GM18909 (cell line): ENCODE measurements at regions not wholly inside any gene's neighbourhood (a gene's known extent, or its start where the extent isn't known, plus 50 kb on each side); places are given as distances from the start of the nearest gene placed in this dataset.

ENCODE experiments used
- ATAC-seq: cut with Tn5 transposase; IDR thresholded peaks from one replicate; pipeline ENCODE4 v1.9.1; 2021; ENCODE audit warnings: mild to moderate bottlenecking; ENCODE audit not compliant: unreplicated experiment, poor library complexity

DNA sequence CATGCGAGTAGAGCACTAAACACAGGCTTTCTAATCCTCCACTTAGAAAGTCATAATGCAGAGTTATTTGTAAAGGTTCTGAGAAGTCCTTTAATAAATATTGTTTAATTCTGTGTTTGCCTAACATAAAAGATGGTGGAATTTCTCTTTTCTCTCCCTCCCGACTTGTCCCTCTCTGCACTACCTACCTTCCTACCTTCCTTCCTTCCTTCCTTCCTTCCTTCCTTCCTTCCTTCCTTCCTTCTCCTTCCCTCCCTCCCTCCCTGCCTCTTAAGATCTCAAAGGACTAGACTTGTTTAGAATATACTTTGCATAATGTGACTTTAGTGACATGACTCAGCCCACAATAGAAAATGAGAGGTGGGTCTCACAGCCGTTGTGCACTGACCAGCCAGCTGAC lies 156.3 kb upstream of the TAPT1 start:
- no peak for ATAC-seq

DNA sequence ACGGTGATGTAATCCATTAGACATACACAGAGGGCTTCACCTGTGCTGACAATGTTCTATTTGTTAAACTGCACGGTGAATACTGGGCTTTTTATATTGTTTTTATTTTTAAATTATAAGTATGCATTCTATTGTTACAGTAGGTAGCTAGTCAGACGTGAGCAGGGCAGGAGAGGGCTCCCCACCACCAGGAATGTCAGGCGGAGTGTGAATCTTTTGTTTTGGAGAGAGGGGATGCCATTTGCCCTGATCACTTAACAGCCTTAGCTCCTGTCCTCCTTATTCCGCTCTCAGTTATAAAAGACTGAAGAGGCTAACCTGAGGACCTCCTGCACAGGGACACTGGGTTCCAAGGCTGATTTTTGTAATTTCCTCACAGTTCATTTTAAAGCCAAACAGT lies 151.6 kb upstream of the TAPT1 start:
- no peak for ATAC-seq

DNA sequence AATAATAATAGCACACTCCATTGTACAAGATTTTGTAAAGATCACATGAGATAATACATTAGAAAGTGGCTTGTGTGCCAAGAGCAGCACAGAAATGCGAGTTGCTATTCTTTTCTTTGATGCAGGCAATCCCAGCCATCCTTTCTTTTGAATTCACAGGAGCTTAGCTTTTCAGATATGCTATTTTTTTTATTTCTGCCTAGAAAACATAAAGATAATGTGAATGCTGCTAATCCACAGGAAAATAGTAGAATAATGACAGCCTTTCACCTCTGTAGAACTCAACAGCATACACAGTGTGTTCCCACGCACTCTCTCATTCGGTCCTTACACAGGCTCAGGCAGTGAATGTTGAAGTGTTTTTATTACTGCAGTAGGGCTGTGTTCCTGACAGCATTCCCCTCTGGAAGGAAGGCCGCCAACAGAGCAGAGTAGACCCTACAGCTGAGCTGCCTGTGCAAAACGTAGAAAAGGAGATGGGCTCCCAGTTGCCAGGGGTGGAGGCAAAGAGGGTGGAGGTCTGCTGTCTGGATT lies 138.8 kb upstream of the TAPT1 start:
- ATAC-seq, result no peak

DNA sequence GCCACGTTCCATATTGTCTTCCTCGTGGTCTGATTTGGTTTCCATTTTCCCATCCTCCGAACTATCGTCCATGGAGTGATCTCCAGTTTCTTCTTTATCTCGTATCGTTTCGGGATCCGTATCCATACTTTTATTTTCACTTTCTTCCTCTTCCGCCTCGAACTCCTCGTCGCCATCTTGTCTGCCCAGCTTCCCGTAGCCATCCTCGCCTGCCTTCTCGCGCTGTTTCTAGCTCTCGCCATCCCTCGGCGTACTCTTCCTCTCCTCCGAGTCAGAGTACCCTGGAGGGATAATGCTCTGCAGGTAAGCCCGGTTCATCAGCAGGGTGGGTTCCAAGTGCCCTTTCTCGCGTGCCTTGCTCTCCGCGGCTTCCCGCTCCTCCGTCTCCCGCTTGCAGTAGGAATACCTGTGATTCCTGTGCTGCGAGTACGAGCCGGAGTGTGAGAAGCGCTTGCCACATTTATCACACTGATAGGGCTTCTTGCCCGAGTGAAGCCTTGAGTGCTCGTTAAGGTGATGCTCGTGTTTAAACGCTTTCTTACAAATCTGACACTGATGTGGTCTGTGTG lies 134.5 kb upstream of the TAPT1 start:
- ATAC-seq, result no peak

DNA sequence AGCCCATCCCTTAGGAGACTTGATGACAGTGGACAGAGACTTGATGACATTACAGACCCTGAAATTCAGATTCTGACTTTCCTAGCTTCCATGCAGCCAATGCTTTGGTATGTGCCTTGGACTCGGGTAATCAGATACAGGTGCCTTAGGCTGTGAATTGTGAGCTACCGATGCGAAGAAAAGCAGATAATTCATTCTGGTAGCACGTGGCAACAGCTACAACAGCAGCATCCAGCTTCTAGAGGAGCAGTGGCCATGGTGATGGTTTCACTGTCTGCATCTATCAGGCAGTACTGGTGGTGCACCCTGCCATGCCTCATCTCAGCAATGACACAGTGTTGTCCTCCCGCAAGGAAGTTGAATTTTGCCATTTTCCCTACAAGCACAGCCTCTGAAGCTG lies 126.9 kb upstream of the TAPT1 start:
- no peak for ATAC-seq

DNA sequence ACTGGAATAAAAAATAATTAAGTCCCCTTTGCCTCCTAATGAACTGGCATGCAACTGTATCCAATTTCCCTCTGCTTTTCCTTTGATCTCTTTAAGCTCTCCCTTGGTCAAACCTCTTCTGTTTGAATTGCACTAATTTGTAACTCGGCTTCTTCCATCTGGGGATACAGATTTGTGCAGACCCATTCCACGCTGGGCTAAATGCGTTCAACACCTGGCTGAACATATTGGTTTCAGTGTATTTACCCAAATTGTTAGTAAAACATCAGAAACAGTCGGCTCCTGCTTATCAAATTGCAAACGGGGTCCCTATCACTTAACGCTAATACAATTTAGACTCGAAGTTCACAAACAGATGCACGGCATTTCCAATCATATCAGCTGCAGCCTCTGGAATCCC lies 124.9 kb upstream of the TAPT1 start:
- no peak for ATAC-seq

DNA sequence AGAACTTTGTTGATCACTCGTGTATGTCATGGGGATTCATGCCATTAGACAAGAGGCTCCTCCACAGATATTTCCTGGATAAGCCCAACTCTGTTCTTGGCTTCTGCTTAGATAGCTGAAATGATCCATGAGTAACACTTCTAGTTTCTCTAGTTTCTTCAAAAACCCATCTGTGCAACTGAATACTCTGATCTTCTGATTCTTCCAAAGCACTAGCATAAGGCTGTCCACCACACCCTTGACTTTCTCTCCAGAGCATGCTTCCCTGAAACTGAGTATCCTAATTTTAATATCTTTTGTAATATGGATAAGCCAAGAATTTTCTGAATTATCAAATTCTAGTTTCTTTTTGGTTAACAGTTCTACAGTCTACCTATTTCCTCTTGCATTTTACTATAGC lies 118.6 kb upstream of the TAPT1 start:
- no peak for ATAC-seq

DNA sequence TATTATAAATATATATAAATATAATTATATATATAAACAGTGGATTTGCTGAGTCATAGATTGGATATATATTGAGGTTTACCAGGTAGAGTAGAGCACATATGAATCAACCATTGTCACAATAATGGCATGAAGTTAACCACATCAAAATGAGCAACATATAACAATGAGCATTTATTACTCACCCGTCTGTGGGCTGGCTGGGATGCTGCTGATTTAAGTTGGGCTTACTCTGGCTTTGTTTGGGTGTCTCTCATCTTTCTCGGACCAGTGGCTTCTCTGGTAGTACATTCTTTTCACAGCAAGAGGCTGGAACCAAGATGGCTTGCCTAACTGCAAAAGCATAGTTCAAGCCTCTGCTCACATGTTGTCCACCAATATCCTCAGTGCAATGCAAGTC lies 111.7 kb upstream of the TAPT1 start:
- ATAC-seq, result no peak

DNA sequence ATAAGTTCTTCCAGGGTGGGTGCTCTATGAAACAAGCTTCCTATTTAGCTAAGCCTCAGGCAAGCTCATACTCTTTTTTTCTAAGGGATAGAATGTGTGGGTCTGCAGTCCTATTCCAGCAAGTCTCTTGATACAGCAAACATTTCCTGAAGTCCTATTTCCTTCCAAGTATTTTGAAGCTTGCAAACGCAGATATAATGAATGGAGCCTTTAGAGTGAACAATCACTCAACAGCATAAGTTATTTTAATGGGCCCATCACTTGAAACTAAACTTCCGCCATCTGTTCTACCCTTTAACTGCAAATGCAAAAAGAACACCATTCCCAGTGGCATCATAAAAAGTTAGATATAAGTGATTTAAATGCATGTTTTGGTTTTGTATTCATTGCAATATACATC lies 108.3 kb upstream of the TAPT1 start:
- ATAC-seq, result no peak

DNA sequence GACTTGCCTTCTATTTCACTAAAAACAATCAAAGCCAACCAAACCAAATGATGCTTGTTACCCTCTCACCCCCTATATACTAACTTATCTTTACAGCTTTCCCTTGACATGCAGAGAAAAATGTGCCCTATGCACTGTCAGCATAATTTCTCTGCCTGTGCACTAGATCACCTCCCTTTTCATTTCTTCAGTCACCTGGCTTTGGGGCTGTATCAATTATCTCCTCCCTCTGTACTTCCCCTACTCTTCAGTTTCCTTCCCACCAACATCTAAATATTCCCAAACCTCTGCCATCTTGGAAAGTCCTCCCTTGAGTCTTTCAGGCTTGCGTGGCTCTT lies 103.5 kb upstream of the TAPT1 start:
- no peak for ATAC-seq

DNA sequence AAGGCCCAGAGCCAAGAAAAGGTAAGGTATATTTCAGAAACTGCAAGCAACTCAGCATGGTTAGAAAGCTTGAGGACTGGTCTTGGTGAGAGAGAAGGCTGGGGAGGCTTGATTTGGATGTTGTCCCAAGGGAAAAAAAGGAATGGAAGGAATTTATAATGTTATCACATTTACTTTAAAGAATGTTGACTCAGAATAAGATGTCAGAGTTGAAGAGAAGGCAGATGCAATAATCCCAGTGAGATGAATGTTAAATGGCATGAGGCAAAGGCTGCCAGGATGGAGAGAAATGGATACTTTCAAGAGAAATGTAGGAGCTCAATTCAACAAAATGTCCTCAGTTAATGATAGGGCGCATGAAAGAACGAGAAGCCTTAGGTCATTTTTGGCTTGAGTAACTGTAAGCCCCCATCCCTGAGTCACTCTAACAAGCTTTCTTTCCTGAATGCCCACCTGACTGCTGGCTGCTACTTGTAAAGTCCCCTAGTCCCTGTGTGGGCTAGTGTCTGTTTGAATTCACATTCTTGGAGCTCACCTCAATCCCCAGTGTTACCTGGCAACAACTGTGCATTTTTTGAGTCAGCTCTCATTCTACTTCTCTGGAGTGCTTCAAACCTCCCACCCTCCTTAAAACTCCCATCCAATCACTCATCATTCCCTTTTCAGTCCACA lies 103.0 kb upstream of the TAPT1 start:
- no peak for ATAC-seq

DNA sequence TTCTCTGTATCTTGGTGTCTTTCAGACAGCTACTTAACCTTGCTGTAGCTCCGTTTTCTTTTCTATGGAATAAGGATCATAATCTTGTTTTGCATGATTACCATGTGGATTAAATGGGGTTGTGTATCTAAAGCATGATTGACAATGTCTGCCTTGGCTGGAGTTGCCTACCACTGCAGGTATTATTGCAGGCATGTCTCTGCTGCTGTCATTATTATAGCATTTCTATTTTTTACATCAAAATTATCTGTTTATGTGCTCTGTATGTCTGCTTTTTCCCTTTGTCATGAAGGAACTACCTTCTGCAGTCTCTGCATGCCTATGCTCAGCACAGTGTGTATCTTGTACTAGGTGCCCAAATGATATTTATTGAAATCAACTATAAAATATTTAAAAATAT lies 95.9 kb upstream of the TAPT1 start:
- ATAC-seq, result no peak

DNA sequence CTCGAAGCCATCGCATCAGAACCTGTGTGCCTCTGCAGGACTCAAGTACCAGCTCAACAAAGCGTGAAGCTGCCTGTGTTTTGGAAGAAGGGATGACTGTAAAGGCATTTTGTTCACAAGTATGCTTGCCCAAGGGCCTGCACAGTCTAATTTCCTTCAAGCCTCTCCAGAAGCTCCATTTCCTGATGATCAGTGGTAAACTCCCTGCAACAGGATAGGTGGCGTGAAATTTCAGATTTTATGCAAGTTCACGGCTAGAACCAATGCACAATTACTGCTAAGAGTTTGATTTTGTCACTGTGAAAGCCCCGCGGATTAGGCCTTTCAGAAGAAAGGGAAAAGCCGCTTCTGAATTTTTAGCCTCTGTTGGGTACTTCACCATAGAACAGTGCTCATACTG lies 89.2 kb upstream of the TAPT1 start:
- no peak for ATAC-seq

DNA sequence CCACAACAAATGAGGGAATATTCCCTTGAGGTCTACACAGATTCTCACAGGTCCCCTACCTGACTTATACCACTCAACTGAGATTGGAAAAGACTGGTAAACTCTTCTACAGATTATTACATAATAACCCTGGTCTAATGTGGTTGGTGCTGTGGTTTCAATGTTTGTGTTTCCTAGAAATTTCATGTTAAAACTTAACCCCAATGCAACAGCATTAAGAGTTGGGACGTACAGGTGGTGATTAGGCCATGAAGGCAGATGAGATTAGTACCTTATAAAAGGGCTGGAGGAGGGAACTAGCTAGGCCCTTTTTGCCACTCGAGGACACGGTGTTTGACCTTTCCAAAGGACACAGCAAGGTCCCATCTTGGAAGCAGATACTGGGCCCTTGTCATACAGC lies 84.3 kb upstream of the TAPT1 start:
- ATAC-seq, result no peak

DNA sequence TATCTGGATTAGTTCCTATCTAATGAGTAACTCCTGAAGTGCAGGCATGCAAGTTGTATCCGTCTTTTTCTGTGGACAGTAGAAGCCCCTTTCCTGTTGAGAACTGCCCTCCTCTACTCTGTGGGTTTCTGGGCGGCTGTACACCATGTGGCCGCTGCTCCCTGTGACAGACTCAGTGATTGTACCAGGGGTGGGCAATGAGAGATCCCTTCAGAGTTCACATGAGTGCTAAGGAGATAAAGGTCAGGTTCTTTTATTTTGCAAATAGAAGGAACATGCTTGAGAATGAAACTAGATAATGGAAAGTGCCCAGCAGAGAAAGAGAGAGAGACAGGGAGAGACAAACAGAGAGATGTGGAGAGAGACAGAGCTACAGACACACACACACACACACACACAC lies 76.4 kb upstream of the TAPT1 start:
- ATAC-seq, result no peak

DNA sequence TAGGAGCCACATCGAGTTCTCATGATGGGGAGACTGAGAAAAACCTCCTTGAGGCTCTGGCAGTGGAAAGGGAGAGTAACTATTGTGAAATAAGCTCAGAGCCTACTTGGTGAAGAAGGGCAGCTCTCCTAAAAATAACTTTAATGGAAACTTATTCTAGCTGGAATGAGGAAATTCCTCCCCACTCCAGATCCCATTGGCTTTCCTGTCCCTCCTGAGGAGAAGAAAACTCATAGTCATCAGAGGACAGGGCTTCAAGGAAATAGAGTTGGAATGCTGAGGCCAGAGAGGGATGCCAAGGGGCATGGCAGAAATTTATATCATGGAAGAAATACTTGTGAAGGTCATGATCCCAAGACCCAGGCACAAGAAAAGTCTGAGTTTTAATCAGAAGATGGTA lies 70.7 kb upstream of the TAPT1 start:
- no peak for ATAC-seq

DNA sequence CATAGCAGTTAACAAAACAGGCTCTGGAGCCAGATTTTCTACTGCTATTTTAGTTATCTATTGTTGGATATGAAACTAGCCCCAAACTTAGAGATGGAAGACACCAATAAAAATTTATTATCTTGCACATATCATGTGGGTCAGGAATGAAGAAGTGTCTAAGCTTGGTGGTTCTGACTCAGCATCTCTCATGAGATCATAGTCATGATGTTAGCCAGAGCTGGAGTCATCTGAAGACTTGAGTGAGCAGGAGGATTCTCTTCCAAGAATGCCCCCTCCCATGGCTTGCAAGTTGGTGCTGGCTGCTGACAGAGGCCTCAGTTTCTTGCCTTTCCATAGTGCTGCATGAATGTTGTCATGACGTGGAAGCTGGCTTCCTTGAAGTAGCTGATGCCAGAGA lies 68.2 kb upstream of the TAPT1 start:
- no peak for ATAC-seq

DNA sequence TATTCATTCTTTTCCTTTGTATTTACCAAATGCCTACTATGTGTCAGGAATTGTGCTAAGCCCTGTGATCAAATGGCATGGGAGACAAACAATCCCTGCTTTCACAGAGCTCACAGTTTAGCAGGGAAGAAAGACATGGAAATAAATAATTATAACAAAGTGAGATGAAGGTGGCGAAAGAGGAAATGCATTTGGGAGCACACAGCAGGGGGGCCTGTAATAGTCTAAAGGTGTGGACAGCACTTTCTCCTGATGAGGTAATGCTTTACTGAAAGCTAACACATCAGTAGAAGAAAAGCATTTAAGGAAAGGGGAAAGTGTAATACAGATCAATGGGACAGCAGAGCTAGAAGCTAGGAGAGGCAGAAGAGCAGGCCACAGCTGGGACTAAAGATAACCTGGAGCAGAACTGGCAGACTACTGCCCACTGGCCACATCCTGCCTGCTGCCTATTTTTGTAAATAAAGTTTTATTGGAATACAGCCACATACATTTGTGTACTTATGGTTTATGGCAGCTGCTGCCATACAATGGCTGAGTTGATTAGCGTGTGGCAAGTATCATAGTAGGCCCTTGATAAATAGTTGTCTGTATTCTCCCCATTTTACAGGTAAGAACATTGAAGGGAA lies 67.1 kb upstream of the TAPT1 start:
- no peak for ATAC-seq

DNA sequence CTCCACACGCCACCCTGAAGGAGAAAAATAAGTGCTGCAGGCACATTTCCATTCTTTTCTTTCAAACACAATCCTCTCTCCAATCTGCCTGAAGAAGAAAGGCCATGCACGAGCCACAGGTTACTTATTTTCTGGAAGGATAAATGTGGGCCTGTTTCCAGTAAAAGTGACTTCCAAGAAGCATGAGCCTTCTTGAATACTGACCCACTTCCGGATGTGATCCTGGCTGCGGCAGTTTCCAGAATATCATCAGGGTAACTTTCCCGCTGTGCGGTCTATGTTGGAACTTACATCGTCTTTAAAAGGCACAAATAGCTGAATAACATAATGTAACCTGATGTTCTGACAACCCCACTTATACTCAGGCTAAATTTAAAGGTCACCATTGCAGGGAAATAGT lies 66.3 kb upstream of the TAPT1 start:
- no peak for ATAC-seq

DNA sequence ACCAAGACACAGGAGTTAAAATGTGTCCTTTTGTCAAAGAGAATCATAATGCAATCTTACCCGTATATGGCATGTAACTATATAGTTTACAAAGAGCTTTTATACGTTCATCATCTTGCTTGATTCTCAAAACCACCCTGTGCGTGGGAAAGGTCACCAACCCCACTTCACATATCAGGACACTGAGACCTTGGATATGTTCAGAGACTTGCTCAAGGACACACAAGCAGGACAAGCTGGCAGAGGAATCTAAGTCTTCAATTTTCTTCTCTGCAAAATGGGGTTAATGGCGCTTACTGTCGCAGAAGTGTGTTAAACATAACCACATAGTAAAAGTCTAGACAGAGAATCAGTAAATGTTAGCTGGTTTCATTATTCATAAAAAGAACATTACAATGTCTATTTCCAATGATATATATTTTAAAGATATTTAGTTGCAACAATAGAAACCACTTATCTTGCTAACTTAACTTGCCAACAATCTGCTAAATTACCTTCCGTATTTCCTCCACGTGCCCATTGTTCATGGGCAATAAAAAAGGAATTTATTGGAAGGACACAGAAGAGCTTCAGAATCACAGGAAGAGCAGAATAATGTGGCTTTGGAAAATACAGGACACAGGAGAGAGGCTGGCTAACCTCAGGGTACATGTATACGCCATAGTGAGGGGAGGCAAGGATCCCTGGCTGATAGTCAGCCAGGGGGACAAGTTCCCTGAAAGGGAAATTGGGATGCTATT lies 64.6 kb upstream of the TAPT1 start:
- ATAC-seq, result no peak

DNA sequence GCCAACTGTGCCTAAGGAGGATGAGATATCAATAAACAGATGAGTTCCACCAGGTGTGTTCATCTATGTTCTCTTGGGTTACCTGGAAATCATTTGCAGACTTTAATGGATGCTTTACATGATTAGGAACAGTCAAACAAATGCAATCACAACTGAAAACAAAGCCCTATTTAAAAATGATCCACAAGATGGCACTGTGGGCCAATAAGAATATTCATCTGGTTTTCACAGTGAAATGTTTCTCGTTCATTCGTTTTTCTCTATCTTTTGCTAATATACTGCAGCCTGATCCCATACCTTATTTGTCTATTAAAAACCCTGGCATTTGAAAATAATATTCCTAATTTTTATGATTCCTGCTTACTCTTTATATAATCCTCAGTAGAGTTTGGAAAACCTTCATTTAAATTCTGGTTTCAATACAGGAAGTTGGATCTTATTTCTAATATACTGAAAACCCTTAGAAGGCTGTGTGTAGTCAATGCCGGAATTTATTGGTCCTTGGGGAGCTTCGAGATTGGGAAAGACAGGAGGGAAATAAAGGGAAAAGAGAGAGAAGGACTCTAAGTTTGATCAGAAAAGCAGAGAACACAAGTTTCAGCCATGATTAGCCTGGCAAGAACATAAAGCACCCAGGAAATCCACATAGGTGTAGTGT lies 63.8 kb upstream of the TAPT1 start:
- no peak for ATAC-seq
